Neural cell (in vitro differentiated cells): ENCODE measurements at regions not wholly inside any gene's neighbourhood (a gene's known extent, or its start where the extent isn't known, plus 50 kb on each side); places are given as distances from the start of the nearest gene placed in this dataset.

Experiments
- H2AFZ ChIP-seq: fragments of 200-600, 300-800 bp; sonication (generic), shearing (Covaris generic); 2 replicates; pipeline ENCODE4 v1.6.0; 2014; ENCODE audit warnings: low read depth, mild to moderate bottlenecking, antibody characterized with exemption, low read length, moderate library complexity
- H3F3A ChIP-seq: fragments of 200-600 bp; shearing (Covaris generic); 2 replicates; pipeline ENCODE4 v1.6.1; 2016; ENCODE audit warnings: mild to moderate bottlenecking, moderate library complexity, mixed read lengths, antibody characterized with exemption, low read length; ENCODE audit not compliant: insufficient read depth, poor library complexity, severe bottlenecking
- H3K27ac ChIP-seq: fragments of 200-600, 300-800 bp; sonication (generic), shearing (Covaris generic); 2 replicates; pipeline ENCODE4 v1.5.1; 2014; ENCODE audit warnings: mild to moderate bottlenecking, low read length, moderate library complexity
- H3K27me3 ChIP-seq: fragments of 300-800, 200-600 bp; sonication (generic), shearing (Covaris generic); 2 replicates; pipeline ENCODE4 v1.6.0; 2014; ENCODE audit warnings: mild to moderate bottlenecking, low read depth, low read length, moderate library complexity; ENCODE audit not compliant: insufficient read depth
- H3K36me3 ChIP-seq: fragments of 300-800, 200-600 bp; sonication (generic), shearing (Covaris generic); 2 replicates; pipeline ENCODE4 v1.5.1; 2014; ENCODE audit warnings: mild to moderate bottlenecking, antibody characterized with exemption, low read length, moderate library complexity; ENCODE audit not compliant: insufficient read depth
- H3K4me2 ChIP-seq: fragments of 300-800, 200-600 bp; sonication (generic), shearing (Covaris generic); 2 replicates; pipeline ENCODE4 v1.6.0; 2014; ENCODE audit warnings: mild to moderate bottlenecking, low read length
- H3K4me3 ChIP-seq: fragments of 300-800, 200-600 bp; sonication (generic), shearing (Covaris generic); 2 replicates; pipeline ENCODE4 v1.5.1; 2014; ENCODE audit warnings: mild to moderate bottlenecking, low read length, moderate library complexity
- H3K79me2 ChIP-seq: fragments of 200-600 bp; shearing (Covaris generic); replicated peaks from 2 replicates; pipeline ENCODE4 v1.6.0; 2014; ENCODE audit warnings: mild to moderate bottlenecking, low read length, moderate library complexity; ENCODE audit not compliant: insufficient read depth
- H3K9ac ChIP-seq: fragments of 300-800, 200-600 bp; sonication (generic), shearing (Covaris generic); 2 replicates; pipeline ENCODE4 v1.6.1; 2016; ENCODE audit warnings: mild to moderate bottlenecking, low read length, mixed read lengths
- H3K9me2 ChIP-seq: fragments of 200-600 bp; shearing (Covaris generic); 2 replicates; pipeline ENCODE4 v1.6.1; 2016; ENCODE audit warnings: mild to moderate bottlenecking, low read length, mixed read lengths; ENCODE audit not compliant: insufficient read depth
- H3K9me3 ChIP-seq: fragments of 200-600, 300-800 bp; sonication (generic), shearing (Covaris generic); 2 replicates; pipeline ENCODE4 v1.6.1; 2016; ENCODE audit warnings: mild to moderate bottlenecking, mixed run types, low read length, moderate library complexity, mixed read lengths
- H4K20me1 ChIP-seq: fragments of 200-600 bp; shearing (Covaris generic); 2 replicates; pipeline ENCODE4 v1.6.1; 2016; ENCODE audit warnings: mild to moderate bottlenecking, mixed run types; ENCODE audit not compliant: insufficient read depth
- EP300 ChIP-seq: fragments of 450-650 bp; conservative IDR thresholded peaks from 2 replicates; pipeline ENCODE4 v1.6.1; 2014; ENCODE audit warnings: antibody characterized with exemption, mild to moderate bottlenecking, moderate library complexity; ENCODE audit not compliant: poor library complexity, severe bottlenecking
- EZH2 ChIP-seq: fragments of 200-600, 300-800 bp; shearing (Covaris generic), sonication (generic); IDR thresholded peaks from 2 replicates; pipeline ENCODE4 v1.6.1; 2014; ENCODE audit warnings: antibody characterized with exemption, low read length, borderline replicate concordance, mild to moderate bottlenecking; ENCODE audit not compliant: insufficient read depth, poor library complexity, severe bottlenecking
- MXI1 ChIP-seq: fragments of 450-650 bp; conservative IDR thresholded peaks from 2 replicates; pipeline ENCODE4 v1.6.1; 2014; ENCODE audit warnings: antibody characterized with exemption, mild to moderate bottlenecking; ENCODE audit not compliant: poor library complexity, severe bottlenecking
- POLR2AphosphoS5 ChIP-seq: IDR thresholded peaks from 2 replicates; pipeline ENCODE4 v1.6.1; 2012
- RAD21 ChIP-seq: fragments of 450-650 bp; conservative IDR thresholded peaks from 2 replicates; pipeline ENCODE4 v1.6.1; 2014; ENCODE audit warnings: antibody characterized with exemption, mild to moderate bottlenecking, moderate library complexity
- REST ChIP-seq: IDR thresholded peaks from 2 replicates; pipeline ENCODE4 v1.6.1; 2012; ENCODE audit warnings: borderline replicate concordance
- SMC3 ChIP-seq: fragments of 450-650 bp; conservative IDR thresholded peaks from 2 replicates; pipeline ENCODE4 v1.6.1; 2014; ENCODE audit warnings: antibody characterized with exemption, mild to moderate bottlenecking, moderate library complexity; ENCODE audit not compliant: poor library complexity
- TAF1 ChIP-seq: IDR thresholded peaks from 2 replicates; pipeline ENCODE4 v1.6.1; 2012; ENCODE audit warnings: low read depth
- TF ChIP-seq, protein P1 (sequence below): fragments of 450-650 bp; IDR thresholded peaks from 2 replicates; pipeline ENCODE4 v1.5.1; 2014; ENCODE audit warnings: antibody characterized with exemption, mild to moderate bottlenecking, moderate library complexity; ENCODE audit not compliant: poor library complexity, severe bottlenecking

DNA sequence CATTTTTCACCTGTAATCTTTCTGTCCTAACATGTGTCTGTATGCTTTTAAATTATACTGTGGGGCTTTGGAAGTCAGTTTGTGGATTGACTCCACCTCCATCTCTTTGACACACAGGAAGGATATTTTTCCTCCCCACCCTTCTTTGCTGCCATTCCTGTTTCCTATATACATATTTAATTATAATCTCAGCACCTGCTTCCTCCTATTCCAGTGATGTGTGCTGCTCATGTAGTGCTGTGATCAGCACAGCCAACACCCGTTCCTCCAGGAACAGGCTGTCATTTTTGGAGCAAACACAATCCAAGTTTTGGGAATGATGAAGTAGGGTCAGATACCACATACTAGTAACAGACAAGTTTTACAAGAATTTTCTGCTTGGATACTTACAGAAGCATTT, 135.0 kb upstream of the PRPS1L1 start:
- Histone ChIP-seq H3K9me3 (no peaks in the 10 kb centered on the region), H3K4me2 (no peak overlapping the region), H4K20me1 (no peaks in the 10 kb centered on the region), H3K27me3 (no peaks in the 10 kb centered on the region), H3K4me3 (no peak overlapping the region), H3F3A (no peaks in the 10 kb centered on the region), H3K9ac (no peak overlapping the region), H2AFZ (no peak overlapping the region), H3K9me2 (no peaks in the 10 kb centered on the region), H3K79me2 (no peaks in the 10 kb centered on the region), H3K36me3 (no peaks in the 10 kb centered on the region), H3K27ac (no peak overlapping the region)
- TF ChIP-seq, protein P1, sequence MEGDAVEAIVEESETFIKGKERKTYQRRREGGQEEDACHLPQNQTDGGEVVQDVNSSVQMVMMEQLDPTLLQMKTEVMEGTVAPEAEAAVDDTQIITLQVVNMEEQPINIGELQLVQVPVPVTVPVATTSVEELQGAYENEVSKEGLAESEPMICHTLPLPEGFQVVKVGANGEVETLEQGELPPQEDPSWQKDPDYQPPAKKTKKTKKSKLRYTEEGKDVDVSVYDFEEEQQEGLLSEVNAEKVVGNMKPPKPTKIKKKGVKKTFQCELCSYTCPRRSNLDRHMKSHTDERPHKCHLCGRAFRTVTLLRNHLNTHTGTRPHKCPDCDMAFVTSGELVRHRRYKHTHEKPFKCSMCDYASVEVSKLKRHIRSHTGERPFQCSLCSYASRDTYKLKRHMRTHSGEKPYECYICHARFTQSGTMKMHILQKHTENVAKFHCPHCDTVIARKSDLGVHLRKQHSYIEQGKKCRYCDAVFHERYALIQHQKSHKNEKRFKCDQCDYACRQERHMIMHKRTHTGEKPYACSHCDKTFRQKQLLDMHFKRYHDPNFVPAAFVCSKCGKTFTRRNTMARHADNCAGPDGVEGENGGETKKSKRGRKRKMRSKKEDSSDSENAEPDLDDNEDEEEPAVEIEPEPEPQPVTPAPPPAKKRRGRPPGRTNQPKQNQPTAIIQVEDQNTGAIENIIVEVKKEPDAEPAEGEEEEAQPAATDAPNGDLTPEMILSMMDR, result no peak
- TF ChIP-seq REST, result no peak
- TF ChIP-seq POLR2AphosphoS5, result no peak
- no peak for TF ChIP-seq EZH2
- no peak for TF ChIP-seq TAF1
- TF ChIP-seq SMC3, result no peak
- no peak for TF ChIP-seq EP300
- TF ChIP-seq RAD21, result no peak
- no peak for TF ChIP-seq MXI1

DNA sequence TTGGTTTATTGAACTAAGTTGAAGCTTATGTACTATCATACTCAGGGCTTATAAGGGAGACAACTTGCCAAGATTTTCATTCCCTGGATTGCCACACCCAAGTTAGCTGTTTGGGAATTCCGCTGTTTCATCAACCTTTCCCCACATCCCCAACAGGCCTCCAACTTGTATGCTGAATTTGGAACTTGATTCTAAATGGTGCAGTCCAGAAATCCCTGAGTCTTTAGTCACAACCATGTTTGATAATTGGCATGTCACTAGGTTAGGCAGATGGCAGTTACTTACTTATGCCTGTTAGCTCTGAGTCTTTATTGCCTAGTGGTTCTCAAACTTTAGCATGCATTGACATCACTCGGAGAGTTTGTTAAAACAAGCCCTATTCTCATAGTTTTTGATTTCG, 135.4 kb upstream of the PRPS1L1 start:
- no peak overlapping the region for H3K9ac ChIP-seq
- no peaks in the 10 kb centered on the region for H3K36me3 ChIP-seq
- H2AFZ ChIP-seq, result no peak overlapping the region
- no peak overlapping the region for H3K27ac ChIP-seq
- no peak overlapping the region for H3K4me2 ChIP-seq
- H3K9me3 ChIP-seq, result no peaks in the 10 kb centered on the region
- no peaks in the 10 kb centered on the region for H3K27me3 ChIP-seq
- no peaks in the 10 kb centered on the region for H3K79me2 ChIP-seq
- H3K9me2 ChIP-seq, result no peaks in the 10 kb centered on the region
- TF ChIP-seq TAF1 (no peak), REST (no peak), POLR2AphosphoS5 (no peak), RAD21 (no peak), MXI1 (no peak)
- TF ChIP-seq, protein P1, result no peak
- H3K4me3 ChIP-seq, result no peak overlapping the region
- no peaks in the 10 kb centered on the region for H4K20me1 ChIP-seq
- H3F3A ChIP-seq, result no peaks in the 10 kb centered on the region
